ENCODE measurements at regions not wholly inside any gene's neighbourhood (a gene's known extent, or its start where the extent isn't known, plus 50 kb on each side); places are given as distances from the start of the nearest gene placed in this dataset.

- H3K4me3 ChIP-seq (ENCODE audit: low read depth, poor library complexity, severe bottlenecking): no peak overlapping the region
- TF ChIP-seq CTCF (IDR thresholded peaks at IDR 0.05) (no peak), POLR2A (IDR thresholded peaks at IDR 0.05) (no peak)
- WGBS, 2 donors: 69 to 78% methylated on average over 8 of the region's 8 CpGs
- intact Hi-C loops (cut with DNase I; ENCODE audit: low total_unique reads): no loop called here
- DNase-seq (ENCODE audit: low spot score in 2 of 2): no peak
These were observed 92.3 kb downstream of the ETAA1 start for GRCh38 chr2:67489396-67489795.

- DNase-seq (ENCODE audit: low spot score in 2 of 2): no peak
- no peak overlapping the region for H3K4me3 ChIP-seq (ENCODE audit: low read depth, poor library complexity, severe bottlenecking)
- TF ChIP-seq CTCF (IDR thresholded peaks at IDR 0.05) (no peak), POLR2A (IDR thresholded peaks at IDR 0.05) (no peak)
- WGBS, 2 donors: 47 to 65% methylated on average over 1 of the region's 1 CpG
- intact Hi-C loops (cut with DNase I; ENCODE audit: low total_unique reads): no loop called here
These were observed 101.8 kb downstream of the ETAA1 start for GRCh38 chr2:67498931-67499330.

GRCh38 chr2:67499989-67500388 lies 102.9 kb downstream of the ETAA1 start:
- intact Hi-C loops (cut with DNase I; ENCODE audit: low total_unique reads): no loop called here
- no peak for TF ChIP-seq CTCF (IDR thresholded peaks at IDR 0.05)
- no peak for TF ChIP-seq POLR2A (IDR thresholded peaks at IDR 0.05)
- WGBS, 2 donors: 81 to 88% methylated on average over 4 of the region's 4 CpGs
- H3K4me3 ChIP-seq (ENCODE audit: low read depth, poor library complexity, severe bottlenecking): no peak overlapping the region
- DNase-seq (ENCODE audit: low spot score in 2 of 2): no peak

DNA sequence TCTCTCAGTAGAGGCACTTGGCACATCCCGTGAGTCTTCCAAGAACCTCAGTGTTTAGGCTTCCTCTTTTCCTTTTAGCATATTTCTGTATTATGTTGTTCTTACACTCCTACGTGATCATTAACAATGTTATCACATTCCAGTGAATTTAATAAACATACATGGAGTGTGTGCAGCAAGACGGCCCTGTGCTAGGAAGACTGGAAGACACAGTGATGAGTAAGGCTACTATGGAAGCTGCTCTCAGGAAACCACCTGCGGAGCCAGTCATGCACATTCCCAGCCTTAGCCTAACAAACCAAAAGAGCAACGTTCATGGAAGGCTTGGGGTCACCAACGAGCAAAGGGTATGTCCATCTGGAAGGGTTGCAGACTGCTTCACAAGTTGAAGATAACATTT lies 103.4 kb downstream of the ETAA1 start:
- TF ChIP-seq CTCF (IDR thresholded peaks at IDR 0.05) (no peak), POLR2A (IDR thresholded peaks at IDR 0.05) (no peak)
- 88% methylated on average over 6 of the region's 6 CpGs for WGBS, 2 donors
- intact Hi-C loops (cut with DNase I; ENCODE audit: low total_unique reads): no loop called here

DNA sequence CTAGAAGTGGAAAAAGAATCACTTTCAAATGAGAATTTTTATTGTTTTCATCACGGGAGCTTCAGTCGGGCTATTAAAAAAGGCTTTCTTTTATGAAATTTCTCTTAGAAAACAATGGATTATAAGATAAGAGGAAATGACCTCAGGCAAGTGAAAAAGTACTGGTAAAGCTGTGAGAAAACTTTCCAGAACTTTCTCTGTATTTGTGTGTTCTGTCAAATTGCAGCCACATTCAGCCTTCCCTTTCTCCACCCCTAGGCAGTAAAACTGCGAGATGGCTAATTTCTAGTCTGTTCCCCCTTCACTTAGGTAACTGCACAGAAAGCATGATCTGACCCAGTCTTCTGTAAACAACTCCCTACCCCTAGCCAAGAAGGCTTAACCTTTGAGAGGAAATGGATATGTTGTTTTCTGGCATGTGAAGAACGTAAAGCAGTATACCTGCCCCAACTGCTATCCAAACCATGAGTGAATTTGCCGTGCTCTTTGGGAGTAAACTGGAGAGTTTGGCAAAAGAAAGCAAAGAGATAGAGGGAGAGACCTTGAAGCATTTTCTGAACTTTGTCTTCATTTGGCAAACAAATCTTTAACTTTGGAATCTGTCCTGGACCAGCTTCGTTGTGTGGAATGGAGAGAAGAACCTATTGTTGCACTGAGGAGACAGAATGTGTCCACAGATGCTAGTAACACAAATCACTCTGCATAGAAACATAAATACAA lies 105.4 kb downstream of the ETAA1 start:
- TF ChIP-seq CTCF (IDR thresholded peaks at IDR 0.05) (no peak), POLR2A (IDR thresholded peaks at IDR 0.05) (no peak)
- intact Hi-C loops (cut with DNase I; ENCODE audit: low total_unique reads): no loop called here
- no peak for DNase-seq (ENCODE audit: low spot score in 2 of 2)
- H3K4me3 ChIP-seq (ENCODE audit: low read depth, poor library complexity, severe bottlenecking): no peak overlapping the region
- WGBS, 2 donors: 57 to 62% methylated on average over 6 of the region's 6 CpGs

More for the DNA sequence above, 103.4 kb downstream of the ETAA1 start:
- DNase-seq (ENCODE audit: low spot score in 2 of 2): no peak
- H3K4me3 ChIP-seq (ENCODE audit: low read depth, poor library complexity, severe bottlenecking): no peak overlapping the region

Data from lower leg skin (tissue), 4 donors.